ENCODE measurements at regions not wholly inside any gene's neighbourhood (a gene's known extent, or its start where the extent isn't known, plus 50 kb on each side); places are given as distances from the start of the nearest gene placed in this dataset.

GRCh38 chr2:226440127-226440918 lies 359.3 kb downstream of the IRS1 start:
- no peak for TF ChIP-seq POLR2A (IDR thresholded peaks at IDR 0.05)
- no peak for TF ChIP-seq CTCF (IDR thresholded peaks at IDR 0.05)

All from testis (tissue), 2 donors.